DMS53 treated with DMSO at 0.1 percent for 48 hours (cell line): ENCODE measurements at regions not wholly inside any gene's neighbourhood (a gene's known extent, or its start where the extent isn't known, plus 50 kb on each side); places are given as distances from the start of the nearest gene placed in this dataset.

Source experiments
- DNase-seq: peaks from one replicate; lab custom pipeline; 2025; ENCODE audit not compliant: unreplicated experiment; lab: John Stamatoyannopoulos, UW

DNA sequence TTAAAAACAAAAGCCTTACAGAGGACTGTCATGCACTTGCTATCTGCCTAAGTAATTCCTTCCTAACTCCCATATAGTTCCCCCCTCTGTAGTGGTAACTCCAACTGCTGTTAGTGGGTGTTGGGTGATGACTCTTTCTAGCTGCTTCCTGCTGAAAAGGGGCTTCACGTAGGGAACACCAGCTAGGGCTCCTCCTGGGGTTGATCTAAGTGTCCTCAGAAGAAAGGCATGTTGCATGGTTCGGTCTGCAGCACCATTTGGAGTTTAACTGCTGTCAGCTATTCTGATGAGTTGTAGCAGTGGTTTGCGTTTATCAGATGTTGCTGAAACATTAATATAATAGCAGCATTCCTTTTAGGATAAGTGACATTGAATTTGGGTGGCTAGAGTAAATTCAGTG lies 281.9 kb upstream of the TUSC1 start:
- DNase-seq = no peak

DNA sequence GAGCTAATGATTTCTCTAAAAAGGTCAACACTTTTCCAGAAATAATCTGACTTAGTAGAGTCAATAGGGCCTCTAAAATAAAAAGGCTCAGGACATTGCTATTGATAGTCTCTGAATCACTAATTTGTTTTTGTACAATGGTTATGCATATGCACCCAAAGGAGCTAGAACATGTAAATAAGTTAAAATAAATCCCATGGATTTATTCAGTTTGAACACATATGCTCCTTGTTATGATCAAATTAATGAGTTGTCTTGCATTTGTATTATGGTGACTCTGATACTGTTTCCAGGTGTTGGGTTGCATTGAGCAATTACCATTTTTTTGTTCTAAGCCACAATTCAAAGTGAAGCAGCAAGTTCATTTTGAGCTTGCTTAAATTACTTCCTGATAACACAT lies 276.0 kb upstream of the TUSC1 start:
- DNase-seq = no peak

DNA sequence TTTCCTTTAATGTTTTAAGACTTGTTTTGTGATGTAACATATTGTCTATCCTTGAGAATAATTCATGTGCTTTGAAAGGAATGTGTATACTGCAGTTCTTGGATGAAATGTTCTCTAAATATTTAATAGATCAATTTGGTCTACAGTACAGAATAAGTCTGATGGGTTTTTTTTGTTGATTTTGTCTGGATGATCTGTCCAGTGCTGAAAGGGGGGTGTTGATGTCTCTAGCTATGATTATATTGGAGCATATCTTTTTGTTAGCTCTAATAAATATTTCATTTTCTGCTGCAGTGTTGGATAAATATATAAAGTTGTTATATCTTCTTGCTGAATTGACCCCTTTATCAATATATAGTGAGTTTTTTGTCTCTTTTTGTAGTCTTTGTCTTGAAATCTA lies 269.9 kb upstream of the TUSC1 start:
- DNase-seq = no peak

DNA sequence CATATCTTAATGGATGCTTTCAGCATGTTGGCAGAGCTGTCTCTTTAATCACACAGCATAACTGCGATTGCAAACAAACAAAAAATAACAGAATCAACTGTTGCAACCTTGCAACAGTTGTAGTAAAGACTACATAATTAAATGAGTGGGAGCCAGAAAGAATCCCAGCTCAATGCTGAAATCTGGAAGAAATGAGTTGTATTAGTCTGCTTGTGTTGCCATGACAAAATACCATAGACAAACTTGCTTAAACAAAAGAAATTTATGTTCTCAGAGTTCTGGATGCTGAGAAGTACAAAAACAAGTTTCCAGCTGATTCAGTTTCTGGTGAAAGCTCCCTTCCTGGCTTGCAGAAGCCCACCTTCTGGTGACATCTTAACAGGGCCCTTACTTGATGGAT lies 260.9 kb upstream of the TUSC1 start:
- DNase-seq = no peak

DNA sequence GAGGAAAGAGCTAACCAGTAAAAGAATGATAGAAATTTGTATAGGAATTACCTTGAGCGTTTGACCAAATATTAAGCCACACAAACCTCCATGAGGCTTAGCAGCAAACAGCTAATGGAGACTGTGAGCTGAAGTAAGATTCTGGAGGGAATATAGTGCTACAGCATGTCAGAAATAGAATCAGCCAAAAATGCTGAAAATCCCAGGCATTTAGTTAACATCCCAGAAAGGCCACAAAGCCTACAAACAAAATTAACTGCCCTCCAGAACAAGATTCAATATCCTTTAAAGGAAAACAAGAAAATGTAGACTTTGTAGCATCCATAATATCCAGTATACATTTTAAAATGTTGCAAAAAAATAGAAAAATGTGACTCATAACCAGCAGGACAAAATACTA lies 257.8 kb upstream of the TUSC1 start:
- no peak for DNase-seq

DNA sequence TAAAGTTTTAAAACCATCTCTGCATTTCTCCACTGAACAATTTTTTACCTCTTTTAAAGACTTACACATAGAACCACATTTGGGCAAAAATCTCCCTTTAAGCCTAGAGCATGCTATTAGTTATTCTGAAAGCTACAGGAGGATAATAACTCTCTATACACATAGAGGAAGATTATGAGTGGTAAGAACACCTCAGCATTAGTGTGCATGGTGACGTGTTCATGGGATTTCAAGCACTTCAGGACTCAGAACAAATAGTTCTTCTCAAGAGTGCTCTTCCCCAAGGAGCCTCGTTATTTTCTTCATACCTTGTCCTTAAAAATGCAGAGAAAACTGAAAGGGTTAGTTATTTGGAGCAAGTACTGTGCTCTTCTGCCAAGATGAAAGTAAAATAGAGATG lies 256.9 kb upstream of the TUSC1 start:
- DNase-seq = no peak

DNA sequence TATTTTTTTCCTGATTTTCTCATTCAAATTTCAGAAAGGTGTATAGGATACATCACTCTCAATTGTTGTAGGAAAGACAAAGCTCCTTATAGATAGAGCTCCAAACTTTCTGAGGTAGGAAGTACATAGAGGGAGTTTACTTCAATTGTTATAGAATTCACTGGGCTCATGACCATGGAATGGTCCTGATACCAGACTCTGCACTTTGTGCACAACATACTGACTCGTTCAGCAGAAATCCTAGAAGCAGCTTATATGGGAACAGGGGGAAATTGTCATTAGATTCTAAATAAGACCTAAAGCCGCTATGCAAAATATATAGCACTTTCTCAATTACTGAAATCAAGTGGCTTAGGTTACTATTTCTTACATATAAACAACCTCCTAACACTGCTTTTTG lies 240.5 kb upstream of the TUSC1 start:
- DNase-seq = no peak

DNA sequence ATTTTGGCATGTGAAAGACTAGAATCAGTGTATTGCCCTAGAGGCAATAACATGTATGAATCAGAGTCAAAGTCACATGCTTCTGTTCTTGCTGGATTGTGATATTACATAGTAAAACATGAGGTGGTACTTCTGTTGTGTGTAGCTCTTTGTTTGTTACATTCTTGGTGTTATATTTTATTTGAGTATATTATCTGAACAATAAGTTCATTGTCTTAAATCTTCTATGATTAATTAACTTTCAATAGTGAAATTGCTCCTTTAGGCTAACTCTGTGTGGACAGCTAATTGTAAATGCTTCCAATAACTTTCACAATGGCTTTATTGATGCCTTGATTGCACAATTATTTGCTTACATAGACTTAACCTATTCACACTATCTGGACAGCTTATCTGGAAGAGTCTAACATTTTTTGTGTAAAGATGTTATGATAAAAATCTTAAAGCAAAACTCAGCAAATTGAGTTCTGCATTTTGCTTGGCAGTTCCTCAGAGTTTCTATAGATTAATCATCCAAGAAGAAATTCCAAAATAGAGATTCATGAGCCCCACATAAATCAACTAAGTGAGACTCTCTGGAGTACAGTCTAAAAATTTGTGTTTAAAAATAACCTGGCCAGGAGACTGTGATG lies 239.6 kb upstream of the TUSC1 start:
- no peak for DNase-seq

DNA sequence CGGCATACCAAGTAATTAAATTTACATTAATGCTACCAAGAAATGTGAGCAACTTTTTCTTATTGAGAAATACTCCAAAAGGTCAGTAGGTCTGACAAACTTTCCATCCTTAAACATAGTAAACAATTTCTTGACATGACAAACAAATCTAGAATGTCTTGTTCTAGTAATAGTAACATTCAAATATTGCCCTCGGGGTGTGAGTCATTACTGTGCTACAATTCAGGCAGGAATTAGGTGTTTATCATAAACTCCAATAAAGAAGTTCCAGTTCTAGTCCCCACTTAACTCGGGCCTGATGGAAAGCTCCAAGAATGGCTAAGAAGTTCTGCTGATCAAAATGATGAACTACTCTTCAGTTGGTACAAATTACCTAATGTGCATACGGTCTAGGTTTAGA lies 235.6 kb upstream of the TUSC1 start:
- no peak for DNase-seq

DNA sequence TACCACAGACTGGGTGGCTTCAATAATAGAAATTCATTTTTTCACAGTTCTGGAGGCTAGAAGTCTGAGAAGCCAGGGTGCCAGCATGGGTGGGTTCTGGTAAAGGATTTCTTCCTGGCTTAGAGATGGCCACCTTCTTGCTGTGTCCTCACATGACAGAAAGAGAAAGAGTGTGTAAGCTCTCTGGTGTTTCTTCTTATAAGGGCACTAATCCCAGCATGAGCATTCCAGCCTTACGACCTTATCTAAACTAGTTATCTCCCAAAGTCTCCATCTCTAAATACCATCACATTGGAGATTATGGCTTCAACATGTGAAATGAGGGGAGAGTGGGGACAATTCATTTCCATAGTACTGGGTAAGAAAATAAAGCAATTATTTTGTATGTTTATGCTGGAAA lies 226.5 kb upstream of the TUSC1 start:
- no peak for DNase-seq

DNA sequence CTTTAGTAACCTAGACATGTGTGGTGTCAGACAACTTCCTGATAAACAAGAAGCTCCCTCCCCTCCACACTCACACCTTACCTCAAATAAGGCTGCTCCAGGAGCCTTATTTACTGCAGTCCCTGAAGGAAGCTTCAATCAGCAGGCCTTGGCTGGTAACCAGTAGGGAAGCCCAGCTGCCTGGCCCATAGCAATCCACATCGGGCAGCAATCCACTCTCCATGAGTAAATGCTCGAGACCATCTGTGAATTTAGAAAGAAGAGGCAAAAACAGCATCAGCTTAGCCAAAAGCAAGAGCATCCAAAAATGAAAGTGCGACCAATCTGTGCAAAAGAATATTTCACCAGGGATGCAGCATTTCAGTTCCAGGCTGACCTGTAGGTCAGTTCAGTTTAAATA lies 213.3 kb upstream of the TUSC1 start:
- no peak for DNase-seq

DNA sequence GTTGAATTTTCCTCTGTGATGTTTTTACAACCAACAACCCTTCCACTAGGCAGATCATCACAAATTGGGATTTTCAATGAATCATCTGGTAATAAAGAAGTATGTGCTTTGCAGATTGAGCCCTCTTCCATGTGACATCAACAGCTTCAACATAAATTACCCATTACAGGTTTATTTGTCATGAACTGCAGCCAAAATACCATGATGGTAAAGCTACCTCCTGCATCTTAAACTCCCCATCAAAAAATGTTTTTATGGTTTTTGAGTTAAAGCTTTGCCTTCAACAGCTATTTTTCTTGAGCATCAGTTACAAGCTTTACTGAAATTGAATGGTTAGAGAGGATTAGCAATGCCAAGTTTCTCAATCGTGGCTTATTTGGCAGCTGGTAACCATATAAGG lies 211.4 kb upstream of the TUSC1 start:
- DNase-seq = no peak

DNA sequence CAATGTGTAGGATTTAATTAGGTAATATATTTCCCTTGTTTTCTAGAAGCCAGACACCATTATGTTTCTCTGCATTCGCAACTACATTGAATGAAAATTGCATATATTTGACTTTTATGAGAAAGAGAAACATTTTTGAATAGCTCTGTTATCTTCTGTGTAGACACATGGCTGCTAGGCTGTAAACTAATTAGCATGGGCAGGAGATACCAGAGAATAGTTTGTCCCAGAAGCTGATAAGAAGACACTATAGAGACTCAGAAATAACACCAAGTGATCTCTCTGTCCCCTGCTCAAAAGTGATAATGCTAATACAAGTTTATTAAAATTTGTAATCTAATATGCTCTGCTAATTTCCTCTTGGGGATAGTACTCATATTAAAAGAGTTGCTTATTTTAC lies 198.0 kb upstream of the TUSC1 start:
- DNase-seq = no peak

DNA sequence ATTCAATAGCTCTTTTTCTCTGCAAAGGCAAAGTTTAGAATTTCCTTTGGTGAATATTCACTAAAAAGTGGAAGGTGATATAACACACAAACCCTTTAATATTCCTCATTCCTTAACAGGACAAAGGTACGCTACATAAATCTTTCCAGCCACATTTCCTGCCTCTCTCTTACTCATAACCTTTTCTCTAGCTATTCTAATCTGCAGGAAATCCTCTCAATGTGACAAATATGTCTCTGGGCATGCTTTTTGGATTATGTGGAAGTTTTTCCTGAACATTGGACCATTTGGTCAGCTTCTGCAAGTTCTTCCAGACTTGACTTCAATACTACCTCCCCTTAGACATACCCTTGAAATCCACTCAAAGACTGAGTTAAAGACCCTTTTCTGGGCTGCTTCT lies 186.3 kb upstream of the TUSC1 start:
- no peak for DNase-seq

DNA sequence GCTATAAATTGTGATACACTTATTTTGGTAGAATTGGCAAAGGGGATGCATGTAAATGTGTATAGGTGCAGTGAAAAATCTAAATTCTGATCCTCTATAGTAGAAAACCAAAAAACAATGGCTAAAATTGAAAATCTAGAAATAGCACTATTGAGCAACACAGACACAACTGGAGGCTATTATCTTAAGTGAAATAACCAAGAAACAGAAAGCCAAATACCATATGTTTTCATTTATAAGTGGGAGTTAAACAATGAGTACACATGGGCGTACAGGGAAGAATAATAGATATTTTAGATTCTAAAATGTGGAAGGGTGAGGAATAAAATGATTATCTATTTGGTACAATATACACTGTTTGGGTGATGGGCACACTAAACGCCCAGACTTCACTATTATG lies 183.2 kb upstream of the TUSC1 start:
- DNase-seq = no peak

DNA sequence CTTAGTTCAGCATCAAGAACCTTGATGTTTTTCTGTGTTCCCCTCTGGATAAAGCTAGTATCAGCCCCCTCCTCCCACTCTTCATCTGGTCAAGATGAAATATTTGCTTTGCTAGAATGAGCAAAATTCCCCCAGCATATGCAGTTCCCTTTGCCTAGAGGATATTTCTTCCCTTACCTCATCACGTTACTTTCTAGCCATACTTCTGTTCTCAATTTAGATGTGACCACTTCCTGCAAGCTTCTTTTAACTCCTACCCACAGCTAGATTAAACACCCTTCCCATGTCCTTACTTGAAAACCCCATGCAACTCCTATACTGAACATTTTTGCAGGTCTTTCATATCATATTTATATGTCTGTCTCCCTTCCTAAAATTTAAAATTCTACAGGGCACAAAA lies 178.9 kb upstream of the TUSC1 start:
- no peak for DNase-seq

DNA sequence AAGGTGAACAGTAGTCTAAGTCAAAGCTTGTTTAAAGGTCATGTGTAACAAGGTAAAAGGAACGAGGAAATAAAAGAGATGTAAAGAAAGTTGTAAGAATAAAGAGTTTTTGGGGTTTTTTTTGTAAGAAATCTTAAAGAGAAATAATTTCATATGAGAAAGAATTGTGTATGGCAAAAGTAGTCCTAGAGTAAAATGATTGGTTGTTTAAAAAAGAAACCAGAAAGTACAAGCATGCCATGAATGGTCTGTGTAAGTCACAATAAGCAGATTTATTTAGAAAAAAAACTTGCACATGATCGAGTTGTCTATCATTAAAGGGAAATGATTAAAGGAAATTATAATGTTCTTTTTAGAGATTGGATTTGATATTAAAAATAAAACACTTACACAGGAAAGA lies 172.6 kb upstream of the TUSC1 start:
- DNase-seq = no peak

DNA sequence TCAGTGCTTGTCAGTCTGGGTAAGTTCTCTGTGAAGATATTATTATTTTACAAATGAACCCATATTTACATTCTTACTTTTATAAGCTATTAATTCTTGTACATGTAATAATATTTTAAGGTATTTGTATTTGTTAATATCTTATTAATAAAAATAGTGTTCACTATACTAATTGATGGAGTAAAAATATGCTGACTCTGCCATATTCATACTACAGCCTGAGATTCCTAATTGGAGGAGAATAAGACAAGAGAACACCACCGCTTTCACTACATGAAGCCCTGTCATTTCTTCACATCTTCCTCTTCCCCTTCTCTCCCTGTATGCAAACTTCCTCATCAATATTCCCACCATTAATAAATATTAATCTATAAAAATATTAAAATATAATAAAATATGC lies 167.6 kb upstream of the TUSC1 start:
- DNase-seq = no peak

DNA sequence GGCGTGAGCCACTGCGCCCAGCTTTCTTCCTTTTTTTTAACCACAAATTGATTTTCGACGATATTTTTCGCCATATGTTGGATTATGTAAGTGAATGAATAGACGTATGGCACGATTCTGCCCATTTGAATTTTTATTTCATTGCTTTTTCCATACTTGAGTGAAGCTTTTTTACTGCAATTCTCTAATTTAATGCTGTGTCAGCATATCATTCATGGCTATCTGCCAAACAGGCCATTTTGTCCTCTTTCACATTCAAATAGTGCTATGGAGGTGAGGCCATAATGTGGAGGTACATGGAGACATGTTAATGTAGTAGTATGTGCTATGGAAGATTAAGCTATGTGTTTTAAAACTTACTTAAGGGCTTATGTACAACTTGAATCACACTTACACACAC lies 152.1 kb upstream of the TUSC1 start:
- no peak for DNase-seq

DNA sequence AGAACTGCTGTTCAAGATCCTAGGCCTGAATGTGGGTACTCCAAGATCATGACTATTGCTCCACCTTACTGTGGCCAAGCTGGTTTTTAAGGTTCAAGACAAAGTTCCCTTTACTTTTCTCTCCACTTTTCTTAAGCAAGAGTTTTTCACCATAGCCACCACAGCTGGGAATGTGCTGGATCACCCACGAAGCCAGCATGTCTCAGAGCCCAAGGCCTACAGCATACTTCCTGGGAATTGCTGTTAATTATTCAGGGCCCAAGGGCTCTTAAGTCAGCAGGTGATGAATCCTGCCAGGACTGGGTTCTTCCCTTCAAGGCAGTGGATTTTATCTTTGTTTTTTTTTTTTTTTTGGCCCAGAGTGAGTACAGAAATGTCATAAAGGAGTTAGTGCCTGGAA lies 149.4 kb upstream of the TUSC1 start:
- no peak for DNase-seq

DNA sequence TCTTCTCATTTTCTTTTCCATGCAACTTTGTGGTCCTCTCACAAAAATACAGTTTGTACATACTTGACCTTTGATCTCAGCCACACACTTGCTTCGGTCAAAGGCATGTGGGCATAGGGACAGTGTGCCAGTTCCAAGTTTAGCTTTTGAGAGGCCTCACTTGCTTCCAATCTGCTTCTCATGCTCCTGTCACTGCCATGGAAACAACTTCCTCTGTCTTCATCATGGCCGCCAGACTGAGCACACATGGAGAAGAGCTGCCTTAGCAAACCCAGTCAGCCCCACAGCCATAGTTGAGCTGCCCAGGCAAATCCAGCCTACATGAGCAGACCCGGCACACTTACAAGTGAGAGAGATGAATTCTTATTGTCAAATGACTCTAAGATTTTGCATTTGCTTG lies 138.2 kb upstream of the TUSC1 start:
- no peak for DNase-seq

DNA sequence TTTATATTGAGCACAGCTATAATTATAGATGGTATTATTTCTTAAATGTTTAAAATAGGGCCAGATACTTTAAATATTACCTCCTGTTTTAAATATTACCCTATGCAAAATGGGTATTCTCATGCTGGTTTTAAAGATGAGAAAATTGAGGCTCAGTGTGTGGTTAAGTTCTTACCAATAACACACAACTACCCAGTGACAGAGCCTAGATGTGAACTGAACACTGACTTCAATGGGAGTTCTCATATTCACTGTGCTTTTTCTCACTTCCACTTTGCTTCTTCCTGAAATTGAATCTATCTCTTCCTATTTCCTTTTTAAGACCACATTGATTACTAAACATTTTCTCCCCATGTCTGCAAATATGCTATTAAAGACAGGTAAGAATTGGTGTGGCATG lies 135.8 kb upstream of the TUSC1 start:
- DNase-seq = no peak

DNA sequence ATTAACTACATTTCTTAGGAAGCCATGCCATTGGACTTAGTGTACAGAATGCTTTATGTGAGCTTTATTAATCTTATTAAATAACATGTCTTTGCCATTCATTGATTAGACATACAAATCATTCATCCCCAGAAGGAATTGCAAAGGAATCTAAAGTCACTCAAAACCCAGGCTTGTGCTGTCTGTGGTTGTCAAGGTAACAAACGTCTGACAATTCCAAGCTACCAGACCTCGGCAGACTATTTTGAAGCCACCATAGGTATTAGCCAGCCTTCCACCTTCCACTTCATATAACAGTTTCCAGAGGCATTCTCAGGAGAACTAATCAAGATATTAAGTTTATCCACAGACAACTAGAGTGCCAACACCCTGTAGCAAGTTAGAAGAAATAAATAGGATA lies 135.2 kb upstream of the TUSC1 start:
- DNase-seq = no peak

DNA sequence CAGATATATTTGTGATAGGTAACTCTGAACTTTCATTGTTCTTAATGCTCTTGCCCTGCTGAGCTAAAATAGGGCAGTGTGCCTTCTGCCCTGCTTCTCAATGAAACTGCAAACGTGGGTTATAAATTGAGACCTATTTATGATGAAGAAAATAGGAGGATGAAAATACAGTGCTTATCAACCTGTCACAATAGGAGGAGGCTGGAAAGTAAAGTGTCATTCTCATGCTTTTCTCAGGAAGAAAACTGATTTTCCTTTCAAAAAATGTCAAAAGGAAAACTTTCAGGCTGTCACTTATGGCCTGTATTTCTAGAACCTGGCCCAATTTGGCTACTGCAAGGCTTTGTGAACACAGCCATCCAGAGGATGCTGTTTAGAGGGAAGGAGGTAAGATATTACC lies 130.3 kb upstream of the TUSC1 start:
- DNase-seq = no peak
